ENCODE measurements at regions not wholly inside any gene's neighbourhood (a gene's known extent, or its start where the extent isn't known, plus 50 kb on each side); places are given as distances from the start of the nearest gene placed in this dataset.
"Not testable (repeated sequence)": the region's sequence is repeated elsewhere in the genome, so short reads cannot be mapped to it uniquely, and the experiment has no call there.

- no peaks in the 10 kb centered on the region for H3K79me2 ChIP-seq (ENCODE audit: control insufficient read depth, insufficient read depth, low read length, poor library complexity)
- no peak overlapping the region for H3K4ac ChIP-seq (ENCODE audit: low read depth, low read length)
- no peak overlapping the region for H2BK120ac ChIP-seq (ENCODE audit: insufficient read depth, low read length, poor library complexity)
- H3K27ac ChIP-seq (ENCODE audit: low read depth, low read length), result no peak overlapping the region
- no peak overlapping the region for H3K14ac ChIP-seq (ENCODE audit: low read length)
- H3K4me3 ChIP-seq (ENCODE audit: low read depth, low read length), result no peak overlapping the region
- H3K4me2 ChIP-seq (ENCODE audit: low read length), result no peak overlapping the region
- no peaks in the 10 kb centered on the region for H3K79me1 ChIP-seq (ENCODE audit: low read length)
- H4K12ac ChIP-seq (ENCODE audit: low read depth, low read length), result no peak overlapping the region
- no peak overlapping the region for H2AK5ac ChIP-seq (ENCODE audit: low read length)
- no peaks in the 10 kb centered on the region for H3K36me3 ChIP-seq (ENCODE audit: control insufficient read depth in 1 of 2, insufficient read depth in 2 of 2, low read length in 2 of 2)
- DNase-seq, result no peak
- H3K27me3 ChIP-seq (ENCODE audit: insufficient read depth, low read length), result no peaks in the 10 kb centered on the region
- H4K91ac ChIP-seq (ENCODE audit: low read depth, low read length), result no peak overlapping the region
- H3K9ac ChIP-seq (ENCODE audit: low read length), result no peak overlapping the region
- H2BK5ac ChIP-seq (ENCODE audit: low read depth, low read length, poor library complexity), result no peak overlapping the region
- H3K9me3 ChIP-seq (ENCODE audit: insufficient read depth, low read depth, low read length), result no peaks in the 10 kb centered on the region
- H3K23ac ChIP-seq (ENCODE audit: low read length), result no peak overlapping the region
- no peak overlapping the region for H4K8ac ChIP-seq (ENCODE audit: low read depth, low read length)
- H3K18ac ChIP-seq (ENCODE audit: low read length), result no peak overlapping the region
- H2AFZ ChIP-seq (ENCODE audit: insufficient read depth, low read length, poor library complexity), result no peak overlapping the region
- H2BK12ac ChIP-seq (ENCODE audit: low read length), result no peak overlapping the region
- no peaks in the 10 kb centered on the region for H3K4me1 ChIP-seq (ENCODE audit: control insufficient read depth in 1 of 2, insufficient read depth in 2 of 2, low read length in 2 of 2)
Observed at GRCh38 chr5:130627145-130627544, 537.9 kb downstream of the HINT1 start.

- Histone ChIP-seq H3K18ac (ENCODE audit: low read length) (no peak overlapping the region), H4K91ac (ENCODE audit: low read depth, low read length) (no peak overlapping the region), H3K4me2 (ENCODE audit: low read length) (no peak overlapping the region), H2BK120ac (ENCODE audit: insufficient read depth, low read length, poor library complexity) (no peak overlapping the region), H3K4me3 (ENCODE audit: low read depth, low read length) (no peak overlapping the region), H3K27me3 (ENCODE audit: insufficient read depth, low read length) (no peaks in the 10 kb centered on the region), H2BK12ac (ENCODE audit: low read length) (no peak overlapping the region), H3K23ac (ENCODE audit: low read length) (no peak overlapping the region), H3K27ac (ENCODE audit: low read depth, low read length) (no peak overlapping the region), H3K9me3 (ENCODE audit: insufficient read depth, low read depth, low read length) (no peaks in the 10 kb centered on the region), H3K4ac (ENCODE audit: low read depth, low read length) (no peak overlapping the region), H3K9ac (ENCODE audit: low read length) (no peak overlapping the region), H4K12ac (ENCODE audit: low read depth, low read length) (no peak overlapping the region), H2BK5ac (ENCODE audit: low read depth, low read length, poor library complexity) (no peak overlapping the region), H2AFZ (ENCODE audit: insufficient read depth, low read length, poor library complexity) (no peak overlapping the region), H3K36me3 (ENCODE audit: control insufficient read depth in 1 of 2, insufficient read depth in 2 of 2, low read length in 2 of 2) (no peaks in the 10 kb centered on the region), H3K4me1 (ENCODE audit: control insufficient read depth in 1 of 2, insufficient read depth in 2 of 2, low read length in 2 of 2) (no peaks in the 10 kb centered on the region), H4K8ac (ENCODE audit: low read depth, low read length) (no peak overlapping the region), H2AK5ac (ENCODE audit: low read length) (no peak overlapping the region), H3K14ac (ENCODE audit: low read length) (no peak overlapping the region), H3K79me2 (ENCODE audit: control insufficient read depth, insufficient read depth, low read length, poor library complexity) (no peaks in the 10 kb centered on the region), H3K79me1 (ENCODE audit: low read length) (no peaks in the 10 kb centered on the region)
- DNase-seq, result no peak
Observed at GRCh38 chr5:130624805-130625204, 540.3 kb downstream of the HINT1 start.

- no peak overlapping the region for H2AK5ac ChIP-seq (ENCODE audit: low read length)
- WGBS (ENCODE audit: extremely low coverage, insufficient coverage, insufficient read length), result no CpG with 5 or more reads among the region's 2 CpGs
Observed at GRCh38 chr5:130616161-130616560, 548.9 kb downstream of the HINT1 start.

GRCh38 chr5:130605234-130605633 is 559.8 kb downstream of the HINT1 start:
- no peak overlapping the region for H4K12ac ChIP-seq (ENCODE audit: low read depth, low read length)
- no peaks in the 10 kb centered on the region for H3K9me3 ChIP-seq (ENCODE audit: insufficient read depth, low read depth, low read length)
- no peak overlapping the region for H2AK5ac ChIP-seq (ENCODE audit: low read length)
- no peaks in the 10 kb centered on the region for H3K27me3 ChIP-seq (ENCODE audit: insufficient read depth, low read length)
- H3K23ac ChIP-seq (ENCODE audit: low read length), result no peak overlapping the region
- H3K36me3 ChIP-seq (ENCODE audit: control insufficient read depth in 1 of 2, insufficient read depth in 2 of 2, low read length in 2 of 2), result no peaks in the 10 kb centered on the region
- no peak overlapping the region for H2BK120ac ChIP-seq (ENCODE audit: insufficient read depth, low read length, poor library complexity)
- no peaks in the 10 kb centered on the region for H3K79me1 ChIP-seq (ENCODE audit: low read length)
- H2AFZ ChIP-seq (ENCODE audit: insufficient read depth, low read length, poor library complexity), result no peak overlapping the region
- no peak overlapping the region for H3K9ac ChIP-seq (ENCODE audit: low read length)
- no peak overlapping the region for H3K14ac ChIP-seq (ENCODE audit: low read length)
- H4K8ac ChIP-seq (ENCODE audit: low read depth, low read length), result no peak overlapping the region
- H2BK5ac ChIP-seq (ENCODE audit: low read depth, low read length, poor library complexity), result no peak overlapping the region
- H3K79me2 ChIP-seq (ENCODE audit: control insufficient read depth, insufficient read depth, low read length, poor library complexity), result no peaks in the 10 kb centered on the region
- H3K18ac ChIP-seq (ENCODE audit: low read length), result no peak overlapping the region
- H3K4ac ChIP-seq (ENCODE audit: low read depth, low read length), result no peak overlapping the region
- no peak overlapping the region for H3K4me3 ChIP-seq (ENCODE audit: low read depth, low read length)
- H3K27ac ChIP-seq (ENCODE audit: low read depth, low read length), result no peak overlapping the region
- no peaks in the 10 kb centered on the region for H3K4me1 ChIP-seq (ENCODE audit: control insufficient read depth in 1 of 2, insufficient read depth in 2 of 2, low read length in 2 of 2)
- H4K91ac ChIP-seq (ENCODE audit: low read depth, low read length), result no peak overlapping the region
- no peak overlapping the region for H3K4me2 ChIP-seq (ENCODE audit: low read length)
- no peak overlapping the region for H2BK12ac ChIP-seq (ENCODE audit: low read length)
- peak; percentile 14 to 27 for DNase-seq

More at GRCh38 chr5:130616161-130616560, 548.9 kb downstream of the HINT1 start:
- Histone ChIP-seq H3K27me3 (ENCODE audit: insufficient read depth, low read length) (no peaks in the 10 kb centered on the region), H3K4me3 (ENCODE audit: low read depth, low read length) (no peak overlapping the region), H4K12ac (ENCODE audit: low read depth, low read length) (no peak overlapping the region), H3K4me2 (ENCODE audit: low read length) (no peak overlapping the region), H2BK5ac (ENCODE audit: low read depth, low read length, poor library complexity) (no peak overlapping the region), H3K79me1 (ENCODE audit: low read length) (no peaks in the 10 kb centered on the region), H3K23ac (ENCODE audit: low read length) (no peak overlapping the region), H3K18ac (ENCODE audit: low read length) (no peak overlapping the region), H2BK120ac (ENCODE audit: insufficient read depth, low read length, poor library complexity) (no peak overlapping the region), H2BK12ac (ENCODE audit: low read length) (no peak overlapping the region), H3K36me3 (ENCODE audit: control insufficient read depth in 1 of 2, insufficient read depth in 2 of 2, low read length in 2 of 2) (no peaks in the 10 kb centered on the region), H3K27ac (ENCODE audit: low read depth, low read length) (no peak overlapping the region), H2AFZ (ENCODE audit: insufficient read depth, low read length, poor library complexity) (no peak overlapping the region), H4K8ac (ENCODE audit: low read depth, low read length) (no peak overlapping the region), H3K4ac (ENCODE audit: low read depth, low read length) (no peak overlapping the region), H3K9me3 (ENCODE audit: insufficient read depth, low read depth, low read length) (no peaks in the 10 kb centered on the region), H3K79me2 (ENCODE audit: control insufficient read depth, insufficient read depth, low read length, poor library complexity) (no peaks in the 10 kb centered on the region), H3K4me1 (ENCODE audit: control insufficient read depth in 1 of 2, insufficient read depth in 2 of 2, low read length in 2 of 2) (no peaks in the 10 kb centered on the region), H4K91ac (ENCODE audit: low read depth, low read length) (no peak overlapping the region), H3K14ac (ENCODE audit: low read length) (no peak overlapping the region), H3K9ac (ENCODE audit: low read length) (no peak overlapping the region)
- DNase-seq, result no peak

GRCh38 chr5:130596647-130597046 is 568.4 kb downstream of the HINT1 start:
- H2BK12ac ChIP-seq (ENCODE audit: low read length); H3K4me2 ChIP-seq (ENCODE audit: low read length); H3K4me1 ChIP-seq (ENCODE audit: control insufficient read depth in 1 of 2, insufficient read depth in 2 of 2, low read length in 2 of 2); H3K18ac ChIP-seq (ENCODE audit: low read length); H2BK120ac ChIP-seq (ENCODE audit: insufficient read depth, low read length, poor library complexity); H3K4ac ChIP-seq (ENCODE audit: low read depth, low read length); H3K4me3 ChIP-seq (ENCODE audit: low read depth, low read length); H3K36me3 ChIP-seq (ENCODE audit: control insufficient read depth in 1 of 2, insufficient read depth in 2 of 2, low read length in 2 of 2); H3K9me3 ChIP-seq (ENCODE audit: insufficient read depth, low read depth, low read length); H3K14ac ChIP-seq (ENCODE audit: low read length); H3K23ac ChIP-seq (ENCODE audit: low read length); H2AFZ ChIP-seq (ENCODE audit: insufficient read depth, low read length, poor library complexity); DNase-seq; H4K12ac ChIP-seq (ENCODE audit: low read depth, low read length); H3K79me2 ChIP-seq (ENCODE audit: control insufficient read depth, insufficient read depth, low read length, poor library complexity); H3K27me3 ChIP-seq (ENCODE audit: insufficient read depth, low read length); H3K27ac ChIP-seq (ENCODE audit: low read depth, low read length); H4K91ac ChIP-seq (ENCODE audit: low read depth, low read length); H4K8ac ChIP-seq (ENCODE audit: low read depth, low read length); H3K79me1 ChIP-seq (ENCODE audit: low read length); H3K9ac ChIP-seq (ENCODE audit: low read length); H2AK5ac ChIP-seq (ENCODE audit: low read length); H2BK5ac ChIP-seq (ENCODE audit: low read depth, low read length, poor library complexity): not testable (repeated sequence)
- WGBS (ENCODE audit: extremely low coverage, insufficient coverage, insufficient read length), result no CpG with 5 or more reads among the region's 25 CpGs

Measured in trophoblast cell (in vitro differentiated cells and primary cell).